ENCODE measurements at regions not wholly inside any gene's neighbourhood (a gene's known extent, or its start where the extent isn't known, plus 50 kb on each side); places are given as distances from the start of the nearest gene placed in this dataset.

DNA sequence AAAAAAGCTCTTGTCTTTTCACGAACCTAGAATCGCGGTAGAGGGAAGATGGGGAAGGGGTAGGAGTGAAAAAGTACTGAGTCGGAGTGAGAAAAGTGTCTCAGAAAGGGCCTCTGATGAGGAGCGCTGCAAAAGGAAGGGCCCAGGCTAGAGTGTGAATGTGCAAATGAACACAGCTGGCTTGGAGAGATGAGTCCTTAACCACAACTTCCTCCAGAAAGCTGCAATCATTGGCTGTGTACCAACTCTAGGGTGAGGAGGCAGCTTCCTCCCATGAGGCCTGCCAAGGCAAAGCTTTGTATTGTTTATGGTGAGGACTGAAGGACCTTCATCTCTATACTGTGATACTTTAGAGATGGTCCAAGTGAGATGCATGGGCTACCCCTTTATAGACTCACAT is 566.9 kb upstream of the ANO5 start:
- TF ChIP-seq, protein P1, sequence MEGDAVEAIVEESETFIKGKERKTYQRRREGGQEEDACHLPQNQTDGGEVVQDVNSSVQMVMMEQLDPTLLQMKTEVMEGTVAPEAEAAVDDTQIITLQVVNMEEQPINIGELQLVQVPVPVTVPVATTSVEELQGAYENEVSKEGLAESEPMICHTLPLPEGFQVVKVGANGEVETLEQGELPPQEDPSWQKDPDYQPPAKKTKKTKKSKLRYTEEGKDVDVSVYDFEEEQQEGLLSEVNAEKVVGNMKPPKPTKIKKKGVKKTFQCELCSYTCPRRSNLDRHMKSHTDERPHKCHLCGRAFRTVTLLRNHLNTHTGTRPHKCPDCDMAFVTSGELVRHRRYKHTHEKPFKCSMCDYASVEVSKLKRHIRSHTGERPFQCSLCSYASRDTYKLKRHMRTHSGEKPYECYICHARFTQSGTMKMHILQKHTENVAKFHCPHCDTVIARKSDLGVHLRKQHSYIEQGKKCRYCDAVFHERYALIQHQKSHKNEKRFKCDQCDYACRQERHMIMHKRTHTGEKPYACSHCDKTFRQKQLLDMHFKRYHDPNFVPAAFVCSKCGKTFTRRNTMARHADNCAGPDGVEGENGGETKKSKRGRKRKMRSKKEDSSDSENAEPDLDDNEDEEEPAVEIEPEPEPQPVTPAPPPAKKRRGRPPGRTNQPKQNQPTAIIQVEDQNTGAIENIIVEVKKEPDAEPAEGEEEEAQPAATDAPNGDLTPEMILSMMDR (IDR thresholded peaks at IDR 0.05) = no peak
- no peak for TF ChIP-seq POLR2AphosphoS5 (IDR thresholded peaks at IDR 0.05)
